ENCODE measurements at regions not wholly inside any gene's neighbourhood (a gene's known extent, or its start where the extent isn't known, plus 50 kb on each side); places are given as distances from the start of the nearest gene placed in this dataset.

DNA sequence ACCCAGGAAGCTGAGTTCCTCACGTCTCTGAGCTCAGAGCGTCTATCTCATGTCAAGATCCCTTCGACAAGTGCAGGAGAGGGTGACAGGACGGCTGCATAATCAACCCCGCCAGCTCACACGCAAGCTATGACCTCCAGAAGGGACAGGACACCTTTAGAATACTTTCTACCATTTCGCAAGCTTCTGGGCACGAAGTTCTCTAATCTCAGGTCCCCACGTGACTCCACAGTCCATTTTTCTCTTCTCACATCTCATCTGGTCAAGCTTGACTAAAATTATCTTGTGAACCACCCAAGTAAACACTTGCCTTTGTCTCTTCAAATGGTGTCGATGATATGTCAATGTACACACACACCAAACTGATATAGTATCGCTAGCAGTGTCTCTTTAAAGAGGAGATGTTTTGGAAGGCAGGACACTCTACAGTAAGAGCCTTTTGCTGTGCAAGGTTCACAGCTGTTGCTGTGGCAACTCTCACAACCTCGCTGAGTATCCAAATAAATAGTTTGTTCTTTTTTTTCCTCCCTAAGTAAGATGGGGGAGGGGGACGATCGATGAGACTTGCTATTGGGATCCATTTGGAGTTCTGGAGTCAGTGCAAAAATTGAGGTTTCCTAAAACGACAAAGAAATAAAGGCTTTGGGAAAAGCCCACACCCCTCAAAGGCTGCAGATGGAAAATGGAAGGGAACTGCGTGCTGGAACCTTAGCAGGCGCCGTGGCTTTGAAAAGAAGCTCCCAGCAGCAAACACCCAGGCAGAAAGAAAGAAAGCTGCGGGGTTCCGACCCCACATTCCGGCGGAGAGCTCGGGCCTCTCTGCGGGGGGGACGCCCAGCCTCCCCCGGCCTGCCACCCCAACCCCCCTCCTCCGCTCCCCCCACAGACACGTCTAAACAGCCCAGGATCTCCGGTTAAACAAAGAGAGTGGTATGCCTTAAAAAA lies 215.4 kb upstream of the UBASH3B start:
- TF ChIP-seq CTCF (conservative IDR thresholded peaks at IDR 0.05) (no peak), ZFX (IDR thresholded peaks at IDR 0.05) (no peak)

Data from C4-2B (cell line).